Lung (tissue), 11 donors: ENCODE measurements at regions not wholly inside any gene's neighbourhood (a gene's known extent, or its start where the extent isn't known, plus 50 kb on each side); places are given as distances from the start of the nearest gene placed in this dataset.

Experiments
- ATAC-seq: fragments of 200-7000 bp; cut with Tn5 transposase; one replicate; pipeline ENCODE4 v1.9.1; 2020; ENCODE audit warnings: moderate number of reproducible peaks; ENCODE audit not compliant: insufficient read depth, low FRiP score
- DNase-seq, 3 donors: peaks; one replicate each; pipeline ENCODE4 v3.0.0-alpha.2; 2013 to 2017
- H3K27ac ChIP-seq, 2 donors: one replicate each; pipeline ENCODE4 v1.5.1; 2013; ENCODE audit warnings: mild to moderate bottlenecking in 2 of 2, moderate library complexity in 2 of 2, control low read depth in 1 of 2, inconsistent platforms in 1 of 2, low read depth in 1 of 2, low read length in 1 of 2
- H3K27me3 ChIP-seq, 3 donors: one replicate each; pipeline ENCODE4 v1.5.1; 2013; ENCODE audit warnings: low read length in 2 of 3; ENCODE audit not compliant: control insufficient read depth in 3 of 3, insufficient read depth in 3 of 3
- H3K36me3 ChIP-seq, 4 donors: one replicate each; pipeline ENCODE4 v1.5.1; 2013; ENCODE audit warnings: low read length in 4 of 4, mild to moderate bottlenecking in 1 of 4, moderate library complexity in 1 of 4; ENCODE audit not compliant: control insufficient read depth in 4 of 4, insufficient read depth in 4 of 4
- H3K4me1 ChIP-seq, 5 donors: one replicate each; pipeline ENCODE4 v1.5.1; 2013; ENCODE audit warnings: low read length in 5 of 5, mild to moderate bottlenecking in 2 of 5, moderate library complexity in 1 of 5; ENCODE audit not compliant: control insufficient read depth in 5 of 5, insufficient read depth in 5 of 5
- H3K4me3 ChIP-seq: one replicate; pipeline ENCODE4 v1.5.1; 2013; ENCODE audit warnings: mild to moderate bottlenecking, control low read depth, moderate library complexity
- H3K9ac ChIP-seq, 2 donors: one replicate each; pipeline ENCODE4 v1.5.1; 2013; ENCODE audit warnings: low read length in 2 of 2, control low read depth in 1 of 2; ENCODE audit not compliant: insufficient read depth in 1 of 2
- H3K9me3 ChIP-seq, 4 donors: one replicate each; pipeline ENCODE4 v1.5.1; 2013; ENCODE audit warnings: low read length in 3 of 4, mild to moderate bottlenecking in 1 of 4, moderate library complexity in 1 of 4; ENCODE audit not compliant: control insufficient read depth in 4 of 4, insufficient read depth in 3 of 4
- WGBS, 2 donors: extraction: QIAGEN DNeasy Blood & Tissue Kit; methylation state at CpG; one replicate each; pipeline ENCODE4 v1.1.7; 2013; 5-methylcytosine and 5-hydroxymethylcytosine counted together
- TF ChIP-seq, protein P1 (sequence below): IDR thresholded peaks from 2 replicates; pipeline ENCODE4 v1.5.1; 2012; ENCODE audit warnings: mild to moderate bottlenecking; ENCODE audit errors: control extremely low read depth, extremely low read depth
- donor health status: control.
- donor health status: control.
- donor health status: Bipolar disorder and iron deficiency.
- donor health status: healthy.
- donor health status: DM: yes; HTN: yes; CAD: no.

DNA sequence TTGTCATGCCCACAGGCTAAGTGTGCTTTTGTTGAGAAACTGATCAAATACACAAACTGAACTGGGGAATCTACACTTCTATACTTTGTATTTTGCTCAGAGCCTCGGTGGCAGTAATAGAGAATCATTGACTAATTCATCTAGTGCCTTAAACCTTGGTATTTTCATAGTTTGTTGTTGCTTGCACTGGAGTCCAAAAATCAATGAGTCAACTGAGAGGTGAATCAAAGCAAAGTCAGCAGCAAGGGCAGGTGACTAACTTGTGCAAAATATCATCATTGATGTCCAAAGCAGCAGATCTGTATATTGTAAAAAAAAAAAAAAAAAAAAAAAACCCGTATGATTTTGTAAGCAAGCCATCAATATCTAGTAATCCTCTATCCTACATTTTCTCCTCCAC, 296.4 kb downstream of the MAP2K6 start:
- Histone ChIP-seq H3K9ac (no peak overlapping the region), H3K27ac (no peak overlapping the region), H3K4me3 (no peak overlapping the region), H3K36me3 (no peaks in the 10 kb centered on the region), H3K4me1 (peaks cover 0 to 32% (median 5%) of the 10 kb centered on the region in 5 donors), H3K9me3 (no peaks in the 10 kb centered on the region), H3K27me3 (no peaks in the 10 kb centered on the region)
- DNase-seq (no peak), ATAC-seq (no peak)
- TF ChIP-seq, protein P1, sequence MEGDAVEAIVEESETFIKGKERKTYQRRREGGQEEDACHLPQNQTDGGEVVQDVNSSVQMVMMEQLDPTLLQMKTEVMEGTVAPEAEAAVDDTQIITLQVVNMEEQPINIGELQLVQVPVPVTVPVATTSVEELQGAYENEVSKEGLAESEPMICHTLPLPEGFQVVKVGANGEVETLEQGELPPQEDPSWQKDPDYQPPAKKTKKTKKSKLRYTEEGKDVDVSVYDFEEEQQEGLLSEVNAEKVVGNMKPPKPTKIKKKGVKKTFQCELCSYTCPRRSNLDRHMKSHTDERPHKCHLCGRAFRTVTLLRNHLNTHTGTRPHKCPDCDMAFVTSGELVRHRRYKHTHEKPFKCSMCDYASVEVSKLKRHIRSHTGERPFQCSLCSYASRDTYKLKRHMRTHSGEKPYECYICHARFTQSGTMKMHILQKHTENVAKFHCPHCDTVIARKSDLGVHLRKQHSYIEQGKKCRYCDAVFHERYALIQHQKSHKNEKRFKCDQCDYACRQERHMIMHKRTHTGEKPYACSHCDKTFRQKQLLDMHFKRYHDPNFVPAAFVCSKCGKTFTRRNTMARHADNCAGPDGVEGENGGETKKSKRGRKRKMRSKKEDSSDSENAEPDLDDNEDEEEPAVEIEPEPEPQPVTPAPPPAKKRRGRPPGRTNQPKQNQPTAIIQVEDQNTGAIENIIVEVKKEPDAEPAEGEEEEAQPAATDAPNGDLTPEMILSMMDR: no peak
- WGBS, 2 donors: 86 to 91% methylated on average over 2 of the region's 2 CpGs

DNA sequence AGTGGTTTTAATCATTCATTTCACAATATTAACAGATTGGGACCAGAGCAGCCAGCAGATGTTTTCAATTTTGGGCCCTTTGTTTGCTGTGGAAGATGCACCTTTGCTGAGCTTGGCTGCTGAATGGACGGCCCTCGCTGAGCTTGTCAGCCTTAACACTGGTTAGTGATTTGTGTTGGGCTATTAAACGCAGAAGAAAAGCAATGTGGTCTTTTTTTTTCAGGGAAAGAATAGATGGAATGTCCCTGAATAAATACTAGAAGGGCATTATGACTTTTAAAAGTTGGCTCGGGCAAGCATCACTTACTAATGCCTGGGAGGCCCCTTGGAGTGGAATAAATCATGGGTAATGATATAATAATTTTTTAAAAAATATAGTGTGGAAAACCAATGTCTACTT, 297.0 kb downstream of the MAP2K6 start:
- no peaks in the 10 kb centered on the region for H3K36me3 ChIP-seq
- H3K4me1 ChIP-seq: peaks cover 0 to 32% (median 5%) of the 10 kb centered on the region in 5 donors
- no peak overlapping the region for H3K4me3 ChIP-seq
- TF ChIP-seq, protein P1: no peak
- no peaks in the 10 kb centered on the region for H3K27me3 ChIP-seq
- no peak overlapping the region for H3K9ac ChIP-seq
- no peaks in the 10 kb centered on the region for H3K9me3 ChIP-seq
- ATAC-seq (no peak), DNase-seq (peak in 2 of 3 donors; percentile 52 to 83)
- 72 to 84% methylated on average over 4 of the region's 4 CpGs for WGBS, 2 donors
- H3K27ac ChIP-seq: no peak overlapping the region

DNA sequence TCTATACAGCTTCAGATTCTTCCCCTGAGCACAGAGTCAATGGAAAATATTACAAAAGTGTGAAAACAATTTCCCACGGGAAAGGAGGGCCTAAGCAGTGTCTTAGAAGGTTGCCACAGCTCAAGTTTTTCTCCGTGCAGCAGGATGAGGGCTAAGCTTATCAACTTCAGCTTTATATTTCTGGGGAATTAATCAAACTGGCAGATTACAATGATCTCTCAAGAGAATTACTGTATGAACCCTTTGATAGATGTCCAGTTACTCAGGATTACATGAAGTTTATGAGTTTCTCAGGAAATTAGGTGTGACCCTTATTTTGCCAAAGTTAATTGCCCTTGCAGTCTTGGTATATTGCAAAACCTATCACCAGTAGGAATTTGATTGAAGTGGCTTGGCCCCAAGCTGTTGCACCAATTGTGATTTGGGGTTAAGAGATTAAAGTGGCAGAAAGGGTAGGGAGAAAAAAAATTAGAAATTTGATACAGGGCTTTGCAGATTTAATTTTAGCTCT, 298.4 kb downstream of the MAP2K6 start:
- WGBS, 2 donors: 53 to 62% methylated on average over 2 of the region's 2 CpGs
- Histone ChIP-seq H3K27me3 (no peaks in the 10 kb centered on the region), H3K27ac (no peak overlapping the region), H3K36me3 (no peaks in the 10 kb centered on the region), H3K4me1 (peaks cover 0 to 41% (median 5%) of the 10 kb centered on the region in 5 donors), H3K4me3 (no peak overlapping the region), H3K9ac (no peak overlapping the region), H3K9me3 (no peaks in the 10 kb centered on the region)
- TF ChIP-seq, protein P1: no peak
- DNase-seq: peak in 1 of 3 donors; percentile 38
- ATAC-seq: no peak

DNA sequence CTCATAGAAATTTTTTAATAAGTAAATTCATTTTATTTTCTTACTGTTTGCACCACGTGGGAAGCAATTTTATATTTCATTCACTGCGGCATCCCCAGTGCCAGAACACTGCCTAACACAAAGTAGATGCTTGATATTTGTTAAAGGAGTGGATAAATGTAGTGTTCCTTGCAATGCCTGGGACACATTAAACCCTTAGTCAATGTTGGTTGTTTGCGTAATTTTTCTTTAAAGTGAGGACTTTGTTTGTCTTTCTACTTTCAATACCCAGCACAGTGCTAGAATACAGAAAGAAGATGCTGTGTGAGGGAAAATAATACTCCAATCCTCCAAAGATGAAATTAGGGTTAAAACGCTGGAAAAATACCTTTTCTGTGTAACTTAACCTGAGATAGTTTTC, 299.3 kb downstream of the MAP2K6 start:
- Histone ChIP-seq H3K9ac (no peak overlapping the region), H3K27ac (no peak overlapping the region), H3K36me3 (no peaks in the 10 kb centered on the region), H3K4me1 (peaks cover 0 to 41% (median 5%) of the 10 kb centered on the region in 5 donors), H3K27me3 (no peaks in the 10 kb centered on the region), H3K9me3 (no peaks in the 10 kb centered on the region), H3K4me3 (no peak overlapping the region)
- no peak for DNase-seq
- 87 to 91% methylated on average over 4 of the region's 4 CpGs for WGBS, 2 donors
- TF ChIP-seq, protein P1: no peak
- ATAC-seq: no peak
